Coronary artery (tissue), 2 donors: ENCODE measurements at regions not wholly inside any gene's neighbourhood (a gene's known extent, or its start where the extent isn't known, plus 50 kb on each side); places are given as distances from the start of the nearest gene placed in this dataset.

Source experiments
- DNase-seq: peaks from one replicate; pipeline ENCODE4 v3.0.0-alpha.2; 2017; ENCODE audit warnings: low spot score
- H3K27ac ChIP-seq, 2 donors: fragments of 200-600 bp; sonication (generic); one replicate each; pipeline ENCODE4 v1.5.1; 2016 to 2019
- H3K4me3 ChIP-seq: fragments of 200-600 bp; sonication (generic); 2 replicates; pipeline ENCODE4 v1.5.1; 2016; ENCODE audit warnings: mild to moderate bottlenecking, moderate library complexity
- CTCF ChIP-seq: fragments of 200-600 bp; sonication (generic); IDR thresholded peaks from one replicate; pipeline ENCODE4 v1.5.1; 2019; ENCODE audit warnings: antibody characterized with exemption

GRCh38 chr11:95692526-95693260 is 96.9 kb downstream of the FAM76B start:
- no peak for TF ChIP-seq CTCF
- Histone ChIP-seq H3K27ac (peak overlapping the region in 1 of 2 donors; percentile 53), H3K4me3 (no peak overlapping the region)
- no peak for DNase-seq

- no peak for TF ChIP-seq CTCF
- Histone ChIP-seq H3K4me3 (no peak overlapping the region), H3K27ac (no peak overlapping the region)
- DNase-seq = no peak
Measured at GRCh38 chr11:95690100-95690499, 99.5 kb downstream of the FAM76B start.

- no peak for DNase-seq
- TF ChIP-seq CTCF = no peak
- Histone ChIP-seq H3K4me3 (no peak overlapping the region), H3K27ac (peak overlapping the region in 1 of 2 donors; percentile 33)
Measured at GRCh38 chr11:95688501-95689222, 100.9 kb downstream of the FAM76B start.

- peak overlapping the region in 1 of 2 donors; percentile 4 for H3K27ac ChIP-seq
- TF ChIP-seq CTCF = no peak
- no peak overlapping the region for H3K4me3 ChIP-seq
- DNase-seq = no peak
Measured at GRCh38 chr11:95688015-95688414, 101.6 kb downstream of the FAM76B start.

GRCh38 chr11:95686265-95686664 is 103.3 kb downstream of the FAM76B start:
- H3K27ac ChIP-seq = no peak overlapping the region
- TF ChIP-seq CTCF = no peak
- no peak for DNase-seq
- no peak overlapping the region for H3K4me3 ChIP-seq

GRCh38 chr11:95684701-95685100 is 104.9 kb downstream of the FAM76B start:
- no peak for TF ChIP-seq CTCF
- DNase-seq = no peak
- Histone ChIP-seq H3K27ac (peak overlapping the region in 1 of 2 donors; percentile 38), H3K4me3 (no peak overlapping the region)

- TF ChIP-seq CTCF = no peak
- Histone ChIP-seq H3K4me3 (no peak overlapping the region), H3K27ac (no peak overlapping the region)
- DNase-seq = no peak
Measured at GRCh38 chr11:95684170-95684569, 105.4 kb downstream of the FAM76B start.
